ENCODE measurements at regions not wholly inside any gene's neighbourhood (a gene's known extent, or its start where the extent isn't known, plus 50 kb on each side); places are given as distances from the start of the nearest gene placed in this dataset.

GRCh38 chr18:5770176-5770575 is 125.1 kb downstream of the TMEM200C start:
- no peaks in the 10 kb centered on the region for H3K4me1 ChIP-seq
- H3K9me3 ChIP-seq = no peaks in the 10 kb centered on the region
- DNase-seq = no peak
- no peaks in the 10 kb centered on the region for H3K36me3 ChIP-seq (replicated peaks in 1 of 2; ENCODE audit: insufficient read depth in 1 of 2, low read depth in 2 of 2)
- intact Hi-C loops (cut with DNase I) = no loop called here
- H3K27me3 ChIP-seq = no peaks in the 10 kb centered on the region
- no peak overlapping the region for H3K4me3 ChIP-seq
- WGBS, 2 donors = 24 to 33% methylated on average over 4 of the region's 4 CpGs
- TF ChIP-seq CTCF (IDR thresholded peaks at IDR 0.05) (no peak), POLR2A (IDR thresholded peaks at IDR 0.05) (no peak)
- no peak overlapping the region for H3K27ac ChIP-seq
- ATAC-seq = no peak

GRCh38 chr18:5768454-5768853 is 126.9 kb downstream of the TMEM200C start:
- 37 to 44% methylated on average over 6 of the region's 6 CpGs for WGBS, 2 donors

GRCh38 chr18:5759194-5759593 is 136.1 kb downstream of the TMEM200C start:
- Histone ChIP-seq H3K4me3 (no peak overlapping the region), H3K9me3 (no peaks in the 10 kb centered on the region), H3K27ac (no peak overlapping the region), H3K4me1 (no peaks in the 10 kb centered on the region), H3K27me3 (no peaks in the 10 kb centered on the region), H3K36me3 (replicated peaks in 1 of 2; ENCODE audit: insufficient read depth in 1 of 2, low read depth in 2 of 2) (no peaks in the 10 kb centered on the region)
- intact Hi-C loops (cut with DNase I) = no loop called here
- DNase-seq = no peak
- no peak for TF ChIP-seq POLR2A (IDR thresholded peaks at IDR 0.05)
- TF ChIP-seq CTCF (IDR thresholded peaks at IDR 0.05) = no peak
- WGBS, 2 donors = 11 to 13% methylated on average over 4 of the region's 4 CpGs
- no peak for ATAC-seq

More at GRCh38 chr18:5768454-5768853, 126.9 kb downstream of the TMEM200C start:
- TF ChIP-seq POLR2A (IDR thresholded peaks at IDR 0.05) (no peak), CTCF (IDR thresholded peaks at IDR 0.05) (no peak)
- Histone ChIP-seq H3K27me3 (no peaks in the 10 kb centered on the region), H3K36me3 (replicated peaks in 1 of 2; ENCODE audit: insufficient read depth in 1 of 2, low read depth in 2 of 2) (no peaks in the 10 kb centered on the region), H3K27ac (no peak overlapping the region), H3K4me3 (no peak overlapping the region), H3K9me3 (no peaks in the 10 kb centered on the region), H3K4me1 (no peaks in the 10 kb centered on the region)
- intact Hi-C loops (cut with DNase I) = no loop called here
- DNase-seq (no peak), ATAC-seq (no peak)

- no peaks in the 10 kb centered on the region for H3K36me3 ChIP-seq (replicated peaks in 1 of 2; ENCODE audit: insufficient read depth in 1 of 2, low read depth in 2 of 2)
- no peaks in the 10 kb centered on the region for H3K4me1 ChIP-seq
- no peaks in the 10 kb centered on the region for H3K9me3 ChIP-seq
- ATAC-seq (no peak), DNase-seq (no peak)
- H3K27me3 ChIP-seq = no peaks in the 10 kb centered on the region
- 60 to 71% methylated on average over 6 of the region's 6 CpGs for WGBS, 2 donors
- TF ChIP-seq CTCF (IDR thresholded peaks at IDR 0.05) = no peak
- TF ChIP-seq POLR2A (IDR thresholded peaks at IDR 0.05) = no peak
- intact Hi-C loops (cut with DNase I) = no loop called here
- H3K27ac ChIP-seq = no peak overlapping the region
- no peak overlapping the region for H3K4me3 ChIP-seq
Observed at GRCh38 chr18:5756823-5757222, 138.5 kb downstream of the TMEM200C start.

GRCh38 chr18:5747678-5748077 is 147.6 kb downstream of the TMEM200C start:
- DNase-seq = peak; percentile 48 to 79 (median 70)
- peak; percentile 88 for ATAC-seq
- H3K9me3 ChIP-seq = no peaks in the 10 kb centered on the region
- intact Hi-C loops (cut with DNase I) = no loop called here
- WGBS, 2 donors = 7 to 30% methylated on average over 1 of the region's 1 CpG
- no peaks in the 10 kb centered on the region for H3K36me3 ChIP-seq (replicated peaks in 1 of 2; ENCODE audit: insufficient read depth in 1 of 2, low read depth in 2 of 2)
- H3K4me3 ChIP-seq = no peak overlapping the region
- peaks cover 6% of the 10 kb centered on the region for H3K4me1 ChIP-seq
- no peak for TF ChIP-seq CTCF (IDR thresholded peaks at IDR 0.05)
- no peak for TF ChIP-seq POLR2A (IDR thresholded peaks at IDR 0.05)
- H3K27ac ChIP-seq = no peak overlapping the region
- no peaks in the 10 kb centered on the region for H3K27me3 ChIP-seq

Measured in body of pancreas (tissue), 4 donors.